Spleen (tissue), 11 donors: ENCODE measurements at regions not wholly inside any gene's neighbourhood (a gene's known extent, or its start where the extent isn't known, plus 50 kb on each side); places are given as distances from the start of the nearest gene placed in this dataset.

Source experiments
- DNase-seq: peaks from one replicate; pipeline ENCODE4 v3.0.0-alpha.2; 2020
- H3K27ac ChIP-seq, 8 donors: fragments of 200-600 bp; sonication (generic) in 7 of 8; 1 replicate in 4 of 8; 2 replicates in 4 of 8; pipeline versions ENCODE4 v1.5.0 to v1.8.0; 2016 to 2021; ENCODE audit warnings: inconsistent platforms in 4 of 8, mild to moderate bottlenecking in 4 of 8, moderate library complexity in 1 of 8
- H3K27me3 ChIP-seq, 7 donors: fragments of 200-600 bp; sonication (generic) in 6 of 7; replicated peaks in 1 of 7; 1 replicate in 4 of 7; 2 replicates in 3 of 7; pipeline versions ENCODE4 v1.5.0 to v1.8.0; 2016 to 2021; ENCODE audit warnings: inconsistent platforms in 3 of 7, mild to moderate bottlenecking in 1 of 7
- H3K36me3 ChIP-seq, 6 donors: fragments of 200-600 bp; sonication (generic) in 5 of 6; 1 replicate in 4 of 6; 2 replicates in 2 of 6; pipeline versions ENCODE4 v1.5.0 to v1.8.0; 2016 to 2021; ENCODE audit warnings: inconsistent platforms in 2 of 6
- H3K4me1 ChIP-seq, 6 donors: fragments of 200-600 bp; sonication (generic) in 5 of 6; 1 replicate in 3 of 6; 2 replicates in 3 of 6; pipeline versions ENCODE4 v1.5.0 to v1.8.0; 2016 to 2021; ENCODE audit warnings: inconsistent platforms in 3 of 6
- H3K4me3 ChIP-seq, 8 donors: fragments of 200-600 bp; sonication (generic) in 7 of 8; 1 replicate in 4 of 8; 2 replicates in 4 of 8; pipeline versions ENCODE4 v1.5.0 to v1.8.0; 2016 to 2021; ENCODE audit warnings: inconsistent platforms in 4 of 8, mild to moderate bottlenecking in 4 of 8, moderate library complexity in 2 of 8
- H3K9me3 ChIP-seq, 8 donors: fragments of 200-600 bp; sonication (generic) in 7 of 8; 1 replicate in 4 of 8; 2 replicates in 4 of 8; pipeline versions ENCODE4 v1.5.0 to v1.8.0; 2016 to 2021; ENCODE audit warnings: inconsistent platforms in 4 of 8
- POLR2A ChIP-seq, 3 donors: fragments of 450-650 bp; IDR thresholded peaks; one replicate each; pipeline ENCODE4 v1.5.1; 2017; ENCODE audit warnings: antibody characterized with exemption in 3 of 3, mild to moderate bottlenecking in 1 of 3
- POLR2AphosphoS5 ChIP-seq, 3 donors: sonication (generic); formaldehyde crosslinking; IDR thresholded peaks; one replicate each; pipeline ENCODE4 v1.5.1; 2017; ENCODE audit warnings: antibody characterized with exemption in 3 of 3
- WGBS, 5 donors: extraction: QIAGEN DNeasy Blood & Tissue Kit in 3 of 5; methylation state at CpG; one replicate each; pipeline versions ENCODE4 v1.1.5 to v1.1.7; 2013 to 2018; 5-methylcytosine and 5-hydroxymethylcytosine counted together
- intact Hi-C: fragments of 100-400 bp; cut with DNase I; formaldehyde crosslinking; loops from one replicate; pipeline ENCODE4 v1.15.0; 2023; ENCODE audit warnings: low total_unique reads
- TF ChIP-seq, protein P1 (sequence below), 11 experiments: fragments of 200-600 bp in 7 of 11; fragments of 450-650 bp in 4 of 11; sonication (generic) in 4 of 11; IDR thresholded peaks in 8 of 11; conservative IDR thresholded peaks in 3 of 11; 1 replicate in 7 of 11; 2 replicates in 4 of 11; pipeline versions ENCODE4 v1.4.0 to v1.8.0; 2016 to 2021; ENCODE audit warnings: antibody characterized with exemption in 11 of 11, inconsistent platforms in 4 of 11, mild to moderate bottlenecking in 1 of 11
- donor health status: healthy with polysubstance abuse.
- donor health status: DM: no; HTN: no; CAD: no; lungs with moderate emphysema.
- donor health status: DM: no; HTN: no; CAD: no.
- donor health status: Bipolar disorder and iron deficiency.
- donor health status: healthy.
- donor health status: DM: no; HTN: no; CAD: no.
- donor health status: DM: yes; HTN: yes; CAD: no.

DNA sequence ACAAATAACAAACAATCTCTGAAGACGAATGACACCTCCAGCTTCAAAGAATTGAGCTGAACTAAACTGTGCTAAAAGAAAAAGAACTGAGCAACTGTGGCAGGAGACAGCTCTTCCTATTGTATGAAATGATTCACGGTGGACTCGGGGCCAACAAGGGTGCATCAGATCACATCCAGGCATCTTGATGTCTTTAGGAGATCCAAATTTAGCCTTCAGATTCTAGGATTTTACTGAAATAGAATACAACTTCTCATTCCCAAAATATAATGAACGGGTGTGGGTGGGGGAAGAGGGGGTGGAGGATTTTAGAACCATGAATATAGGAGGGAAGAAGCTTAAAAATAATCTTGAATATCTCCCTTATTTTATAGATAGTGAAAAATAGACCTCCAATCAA, 631.8 kb downstream of the ELAVL2 start:
- no peak overlapping the region for H3K4me3 ChIP-seq
- no peaks in the 10 kb centered on the region for H3K36me3 ChIP-seq
- H3K27me3 ChIP-seq = no peaks in the 10 kb centered on the region
- H3K27ac ChIP-seq = no peak overlapping the region
- DNase-seq = no peak
- intact Hi-C loops = no loop called here
- peaks cover 0 to 4% (median 0%) of the 10 kb centered on the region in 8 donors for H3K9me3 ChIP-seq
- WGBS, 5 donors = 72 to 84% (median 82%) methylated on average over 4 of the region's 4 CpGs
- H3K4me1 ChIP-seq = no peaks in the 10 kb centered on the region
- TF ChIP-seq, protein P1, sequence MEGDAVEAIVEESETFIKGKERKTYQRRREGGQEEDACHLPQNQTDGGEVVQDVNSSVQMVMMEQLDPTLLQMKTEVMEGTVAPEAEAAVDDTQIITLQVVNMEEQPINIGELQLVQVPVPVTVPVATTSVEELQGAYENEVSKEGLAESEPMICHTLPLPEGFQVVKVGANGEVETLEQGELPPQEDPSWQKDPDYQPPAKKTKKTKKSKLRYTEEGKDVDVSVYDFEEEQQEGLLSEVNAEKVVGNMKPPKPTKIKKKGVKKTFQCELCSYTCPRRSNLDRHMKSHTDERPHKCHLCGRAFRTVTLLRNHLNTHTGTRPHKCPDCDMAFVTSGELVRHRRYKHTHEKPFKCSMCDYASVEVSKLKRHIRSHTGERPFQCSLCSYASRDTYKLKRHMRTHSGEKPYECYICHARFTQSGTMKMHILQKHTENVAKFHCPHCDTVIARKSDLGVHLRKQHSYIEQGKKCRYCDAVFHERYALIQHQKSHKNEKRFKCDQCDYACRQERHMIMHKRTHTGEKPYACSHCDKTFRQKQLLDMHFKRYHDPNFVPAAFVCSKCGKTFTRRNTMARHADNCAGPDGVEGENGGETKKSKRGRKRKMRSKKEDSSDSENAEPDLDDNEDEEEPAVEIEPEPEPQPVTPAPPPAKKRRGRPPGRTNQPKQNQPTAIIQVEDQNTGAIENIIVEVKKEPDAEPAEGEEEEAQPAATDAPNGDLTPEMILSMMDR (IDR thresholded peaks at IDR 0.05 in 8 of 11, conservative IDR thresholded peaks at IDR 0.05 in 3 of 11) = no peak
- TF ChIP-seq POLR2A (IDR thresholded peaks at IDR 0.05) (no peak), POLR2AphosphoS5 (IDR thresholded peaks at IDR 0.05) (no peak)

DNA sequence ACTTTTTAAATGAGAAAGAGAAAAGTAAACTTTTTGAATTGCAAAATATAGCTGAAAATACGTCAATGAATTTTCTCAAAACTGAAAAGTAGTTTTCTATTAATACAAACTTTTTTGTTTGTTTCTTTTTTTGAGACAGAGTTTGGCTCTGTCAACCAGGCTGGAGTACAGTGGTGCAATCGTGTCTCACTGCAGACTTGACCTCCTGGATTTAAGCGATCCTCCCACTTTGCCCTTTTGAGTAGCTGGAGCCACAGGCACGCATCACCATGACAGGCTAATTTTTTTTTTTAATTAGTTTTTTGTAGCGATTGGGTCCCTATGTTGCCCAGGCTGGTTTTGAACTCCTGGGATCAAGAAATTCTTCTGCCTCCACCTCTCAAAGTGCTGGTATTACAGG, 610.4 kb downstream of the ELAVL2 start:
- no peak for DNase-seq
- WGBS, 5 donors = 54 to 70% (median 69%) methylated on average over 5 of the region's 5 CpGs
- TF ChIP-seq, protein P1 (IDR thresholded peaks at IDR 0.05 in 8 of 11, conservative IDR thresholded peaks at IDR 0.05 in 3 of 11) = no peak
- TF ChIP-seq POLR2AphosphoS5 (IDR thresholded peaks at IDR 0.05) = no peak

DNA sequence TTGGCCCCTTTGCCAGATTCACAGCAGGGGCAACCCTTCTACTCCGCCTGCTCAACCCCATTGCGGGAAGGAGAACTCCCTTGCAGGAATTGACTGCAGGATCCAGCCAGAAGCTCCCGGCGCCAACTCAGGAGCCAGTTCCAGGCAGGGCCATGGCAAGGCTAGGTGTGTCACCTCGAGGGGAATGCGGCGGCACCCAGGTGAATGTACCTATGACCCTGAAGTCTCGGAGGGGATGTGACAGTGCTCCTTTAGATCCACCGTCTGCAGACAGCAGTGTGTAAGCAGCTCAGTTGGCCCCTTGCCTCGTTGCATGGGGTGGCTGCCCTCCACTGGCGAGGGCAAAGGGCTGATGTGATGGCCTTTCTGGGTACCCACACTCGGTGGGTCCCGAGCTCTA, 606.6 kb downstream of the ELAVL2 start:
- no peak for DNase-seq
- no peaks in the 10 kb centered on the region for H3K27me3 ChIP-seq
- intact Hi-C loops = no loop called here
- peaks cover 0 to 12% (median 6%) of the 10 kb centered on the region in 8 donors for H3K9me3 ChIP-seq
- H3K36me3 ChIP-seq = no peaks in the 10 kb centered on the region
- H3K4me3 ChIP-seq = no peak overlapping the region
- TF ChIP-seq, protein P1 (IDR thresholded peaks at IDR 0.05 in 8 of 11, conservative IDR thresholded peaks at IDR 0.05 in 3 of 11) = no peak
- no peaks in the 10 kb centered on the region for H3K4me1 ChIP-seq
- no peak overlapping the region for H3K27ac ChIP-seq
- WGBS, 5 donors = 84 to 93% (median 88%) methylated on average over 10 to 13 of the region's 13 CpGs

More for the DNA sequence above, 610.4 kb downstream of the ELAVL2 start:
- Histone ChIP-seq H3K27me3 (no peaks in the 10 kb centered on the region), H3K36me3 (no peaks in the 10 kb centered on the region), H3K9me3 (peaks cover 0 to 4% (median 0%) of the 10 kb centered on the region in 8 donors), H3K27ac (no peak overlapping the region), H3K4me3 (no peak overlapping the region), H3K4me1 (no peaks in the 10 kb centered on the region)
- intact Hi-C loops = no loop called here

DNA sequence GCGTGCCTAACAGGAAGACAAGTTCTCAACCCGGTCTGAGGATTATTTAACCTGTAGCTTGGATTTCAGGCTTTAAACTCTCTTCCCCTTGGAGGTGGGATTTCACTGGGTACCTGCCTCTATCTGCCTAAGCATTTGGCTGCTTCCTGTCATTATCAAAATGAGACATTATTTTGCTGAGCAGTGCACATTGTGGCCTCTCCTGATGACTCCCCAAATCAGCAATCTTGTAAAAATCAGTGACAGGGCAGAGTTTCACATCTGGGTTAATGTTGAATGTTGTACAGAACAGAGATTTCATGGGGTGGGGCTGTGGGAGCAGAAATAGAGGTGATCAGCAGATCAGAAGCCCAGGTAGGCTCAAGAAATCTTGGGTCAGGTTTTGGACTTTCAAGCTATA, 605.9 kb downstream of the ELAVL2 start:
- no peaks in the 10 kb centered on the region for H3K27me3 ChIP-seq
- H3K4me1 ChIP-seq = no peaks in the 10 kb centered on the region
- TF ChIP-seq, protein P1 (IDR thresholded peaks at IDR 0.05 in 8 of 11, conservative IDR thresholded peaks at IDR 0.05 in 3 of 11) = no peak
- TF ChIP-seq POLR2A (IDR thresholded peaks at IDR 0.05) (no peak), POLR2AphosphoS5 (IDR thresholded peaks at IDR 0.05) (no peak)
- H3K27ac ChIP-seq = no peak overlapping the region
- intact Hi-C loops = no loop called here
- no peaks in the 10 kb centered on the region for H3K36me3 ChIP-seq
- DNase-seq = no peak
- H3K9me3 ChIP-seq = peaks cover 0 to 12% (median 6%) of the 10 kb centered on the region in 8 donors
- 64 to 88% (median 72%) methylated on average over 2 of the region's 2 CpGs for WGBS, 5 donors
- no peak overlapping the region for H3K4me3 ChIP-seq
